Left ventricle myocardium superior (tissue), 1 donor: ENCODE measurements at regions not wholly inside any gene's neighbourhood (a gene's known extent, or its start where the extent isn't known, plus 50 kb on each side); places are given as distances from the start of the nearest gene placed in this dataset.
"Not testable (repeated sequence)": the region's sequence is repeated elsewhere in the genome, so short reads cannot be mapped to it uniquely, and the experiment has no call there.

Experiments
- ATAC-seq: fragments of 200-7000 bp; cut with Tn5 transposase; one replicate; pipeline ENCODE4 v1.9.1; 2020; ENCODE audit warnings: mild to moderate bottlenecking, moderate library complexity
- DNase-seq: peaks from one replicate; pipeline ENCODE4 v3.0.0-alpha.2; 2020
- intact Hi-C: fragments of 100-400 bp; cut with micrococcal nuclease; formaldehyde crosslinking; loops from one replicate; pipeline ENCODE4 v1.11.0; 2022
- donor health status: DM: no; HTN: yes; CAD: no; lungs with severe emphysema.

DNA sequence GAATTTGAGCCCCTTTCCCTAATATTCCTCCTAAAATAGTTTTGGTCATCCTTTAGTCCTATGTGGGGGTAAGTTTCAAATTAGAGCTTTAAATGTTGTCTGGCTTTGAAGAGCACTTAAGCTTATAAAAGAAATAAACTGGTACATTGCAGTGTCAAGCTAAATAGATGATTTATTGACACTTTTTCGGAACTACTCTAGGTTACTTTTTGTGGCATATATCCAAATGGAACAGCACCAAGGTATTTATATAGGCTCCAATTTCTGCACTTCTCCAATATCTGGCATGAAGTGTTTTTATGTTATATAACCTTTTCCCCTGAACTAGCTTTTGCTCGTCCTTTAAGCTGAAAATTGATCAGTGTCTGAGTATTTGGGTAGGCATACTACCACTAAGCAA, 402.5 kb downstream of the NFIB start:
- DNase-seq (no peak), ATAC-seq (no peak)
- intact Hi-C loops: no loop called here

DNA sequence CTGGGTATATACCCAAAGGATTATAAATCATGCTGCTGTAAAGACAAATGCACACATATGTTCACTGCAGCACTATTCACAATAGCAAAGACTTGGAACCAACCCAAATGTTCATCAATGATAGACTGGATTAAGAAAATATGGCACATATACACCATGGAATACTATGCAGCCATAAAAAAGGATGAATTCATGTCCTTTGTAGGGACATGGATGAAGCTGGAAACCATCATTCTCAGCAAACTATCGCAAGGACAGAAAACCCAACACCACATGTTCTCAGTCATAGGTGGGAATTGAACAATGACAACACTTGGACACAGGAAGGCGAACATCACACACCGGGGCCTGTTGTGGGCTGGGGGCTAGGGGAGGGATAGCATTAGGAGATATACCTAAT, 406.1 kb downstream of the NFIB start:
- ATAC-seq, DNase-seq, intact Hi-C loops: not testable (repeated sequence)

DNA sequence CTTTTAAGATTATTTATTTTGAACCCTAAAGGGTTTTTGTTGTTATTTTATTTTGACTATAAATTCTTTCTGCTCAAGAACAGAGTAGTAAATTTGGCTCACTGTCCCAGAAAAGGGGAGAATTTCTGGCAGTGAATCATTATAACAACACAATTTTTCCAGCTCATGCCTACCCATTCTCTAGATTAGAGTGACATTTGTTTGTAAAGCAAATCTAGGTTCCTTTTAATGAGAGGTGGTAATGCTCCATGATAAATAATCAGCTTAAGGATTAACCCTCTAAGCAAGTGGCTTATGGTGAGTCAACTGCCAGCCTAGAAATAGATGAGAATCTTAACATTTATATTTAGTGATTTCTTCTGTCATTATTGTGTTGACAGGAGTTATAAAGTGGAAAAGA, 409.2 kb downstream of the NFIB start:
- ATAC-seq: no peak
- intact Hi-C loops: no loop called here
- no peak for DNase-seq

DNA sequence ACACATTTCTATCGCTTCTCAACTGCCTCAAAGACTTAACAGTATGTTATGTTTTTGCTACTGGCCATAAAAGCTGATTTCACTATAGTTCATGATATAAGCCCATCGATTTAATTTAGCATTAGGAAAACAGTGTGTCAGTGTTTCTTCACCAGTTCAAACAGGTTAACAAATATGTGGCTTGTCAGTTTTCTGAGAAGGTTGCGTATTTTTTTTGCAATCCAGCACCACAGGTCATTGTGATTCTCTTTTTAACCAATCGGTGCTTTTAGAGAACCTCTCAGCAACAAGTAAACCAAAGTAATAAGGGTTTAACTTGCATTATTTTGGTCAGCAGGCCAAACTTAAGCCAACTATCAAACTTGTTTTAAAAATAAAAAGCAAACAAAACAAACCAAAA, 409.6 kb downstream of the NFIB start:
- ATAC-seq (no peak), DNase-seq (no peak)
- intact Hi-C loops: no loop called here

DNA sequence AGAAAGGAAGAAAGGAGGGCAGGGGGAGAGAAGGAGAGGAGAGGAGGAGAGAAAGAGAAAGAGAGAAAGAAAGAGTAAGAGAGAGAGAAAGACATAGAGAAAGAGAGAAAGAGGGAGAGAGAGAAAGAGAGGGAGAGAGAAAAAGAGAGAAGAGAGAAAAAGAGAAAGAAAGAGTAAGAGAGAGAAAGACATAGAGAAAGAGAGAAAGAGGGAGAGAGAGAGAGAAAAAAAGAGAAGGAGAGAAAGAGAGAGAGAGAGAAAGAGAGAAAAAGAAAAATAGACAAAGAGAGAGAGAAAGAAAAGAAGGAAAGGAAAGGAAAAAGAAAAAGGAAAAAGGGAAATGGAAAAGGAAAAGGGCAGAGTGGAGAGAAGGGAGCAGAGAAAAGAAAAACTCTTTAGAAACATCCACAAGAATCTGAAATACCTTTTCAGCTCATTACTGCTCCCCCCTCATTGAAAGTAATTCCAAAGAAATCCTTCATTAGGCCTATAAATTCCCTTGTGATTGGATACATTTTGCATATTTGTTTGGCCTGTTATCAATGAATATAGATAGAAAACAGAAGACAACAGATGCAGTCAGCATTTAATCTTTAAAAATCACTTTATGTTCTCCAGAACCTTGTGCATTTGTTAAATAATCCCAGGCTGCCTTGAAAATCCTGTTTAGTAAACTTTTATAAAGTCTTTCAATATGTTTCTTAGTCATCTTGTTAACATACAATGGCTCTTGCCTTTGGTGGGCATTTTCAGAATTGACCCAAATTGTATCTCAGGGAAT, 411.5 kb downstream of the NFIB start:
- no peak for ATAC-seq
- no peak for DNase-seq
- intact Hi-C loops: no loop called here

DNA sequence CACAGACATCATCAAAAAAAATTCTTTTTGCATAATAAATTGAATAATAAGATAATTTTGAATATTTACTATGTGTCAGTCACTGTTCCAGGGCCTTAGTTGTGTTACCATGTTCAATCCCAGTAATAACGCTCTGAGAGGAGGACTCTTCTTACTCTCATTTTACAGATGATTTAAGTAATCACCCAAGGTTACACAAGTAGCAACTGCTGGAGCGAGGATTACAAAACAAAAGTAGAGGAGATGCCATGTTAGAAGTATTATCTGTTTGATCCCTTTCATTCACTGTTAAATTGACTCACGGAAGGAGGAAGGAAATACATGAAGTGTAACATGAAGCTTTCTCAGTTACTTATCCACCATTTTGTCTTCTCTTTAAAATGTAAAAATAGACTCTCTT, 412.8 kb downstream of the NFIB start:
- no peak for DNase-seq
- intact Hi-C loops: no loop called here
- ATAC-seq: no peak

DNA sequence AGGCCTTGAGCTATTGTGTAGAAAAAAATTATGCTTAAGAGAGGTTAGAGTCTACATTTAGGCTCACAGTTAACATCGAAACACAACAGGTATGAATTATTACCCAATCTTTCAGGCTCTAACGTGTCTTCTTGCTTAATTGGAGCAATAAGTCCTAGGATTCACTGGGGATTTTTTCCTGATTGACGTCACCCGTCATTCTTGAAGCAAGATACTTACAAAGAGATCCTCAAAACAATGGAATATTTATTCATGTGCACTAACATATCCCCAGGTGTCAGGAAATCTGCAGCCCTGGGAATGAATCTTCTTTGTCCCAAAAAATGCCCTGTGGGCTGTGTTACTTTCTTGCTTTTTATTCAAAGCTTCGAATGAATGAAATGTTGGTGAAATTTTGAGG, 413.5 kb downstream of the NFIB start:
- no peak for ATAC-seq
- intact Hi-C loops: no loop called here
- no peak for DNase-seq

DNA sequence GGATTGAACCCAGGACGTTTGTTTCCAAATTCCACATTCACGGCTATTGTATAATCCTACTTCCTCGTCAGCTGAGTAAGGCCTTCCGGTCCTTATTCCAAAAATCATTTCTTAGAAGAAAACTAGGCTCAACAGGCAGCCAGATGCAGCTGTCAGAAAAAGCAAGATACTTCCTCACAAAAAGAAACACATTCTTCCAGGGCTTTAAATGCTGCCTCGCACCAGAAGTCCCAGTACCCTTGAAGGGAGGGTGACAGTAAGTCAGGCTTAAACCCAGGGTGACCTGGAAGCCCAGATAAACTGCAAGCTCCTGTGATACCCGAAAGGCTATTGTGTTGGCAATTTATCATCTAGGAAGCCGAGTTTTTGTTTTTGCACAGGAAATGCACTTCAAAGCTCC, 414.0 kb downstream of the NFIB start:
- DNase-seq: no peak

DNA sequence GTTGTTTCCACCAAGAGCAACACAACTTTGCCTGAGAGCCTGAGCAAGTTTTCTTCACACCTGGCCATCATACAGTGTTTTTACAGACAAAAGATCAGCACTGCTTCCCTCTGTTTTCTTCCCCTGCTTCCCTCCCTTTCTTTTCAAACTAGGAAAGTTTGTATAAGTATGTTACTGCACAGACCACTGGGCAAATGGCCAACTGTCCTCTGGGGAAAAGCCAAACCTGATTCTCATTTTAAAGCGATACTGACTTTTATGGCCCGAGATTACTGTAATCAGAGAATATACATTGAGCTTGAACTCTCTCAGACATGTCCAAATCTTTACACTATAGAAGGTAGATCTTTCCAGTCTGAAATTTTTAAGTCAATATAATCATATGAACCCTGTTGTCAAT, 415.0 kb downstream of the NFIB start:
- no peak for DNase-seq
- intact Hi-C loops: no loop called here
- no peak for ATAC-seq

More for the DNA sequence above, 414.0 kb downstream of the NFIB start:
- intact Hi-C loops: no loop called here
- peak; percentile 71 for ATAC-seq

DNA sequence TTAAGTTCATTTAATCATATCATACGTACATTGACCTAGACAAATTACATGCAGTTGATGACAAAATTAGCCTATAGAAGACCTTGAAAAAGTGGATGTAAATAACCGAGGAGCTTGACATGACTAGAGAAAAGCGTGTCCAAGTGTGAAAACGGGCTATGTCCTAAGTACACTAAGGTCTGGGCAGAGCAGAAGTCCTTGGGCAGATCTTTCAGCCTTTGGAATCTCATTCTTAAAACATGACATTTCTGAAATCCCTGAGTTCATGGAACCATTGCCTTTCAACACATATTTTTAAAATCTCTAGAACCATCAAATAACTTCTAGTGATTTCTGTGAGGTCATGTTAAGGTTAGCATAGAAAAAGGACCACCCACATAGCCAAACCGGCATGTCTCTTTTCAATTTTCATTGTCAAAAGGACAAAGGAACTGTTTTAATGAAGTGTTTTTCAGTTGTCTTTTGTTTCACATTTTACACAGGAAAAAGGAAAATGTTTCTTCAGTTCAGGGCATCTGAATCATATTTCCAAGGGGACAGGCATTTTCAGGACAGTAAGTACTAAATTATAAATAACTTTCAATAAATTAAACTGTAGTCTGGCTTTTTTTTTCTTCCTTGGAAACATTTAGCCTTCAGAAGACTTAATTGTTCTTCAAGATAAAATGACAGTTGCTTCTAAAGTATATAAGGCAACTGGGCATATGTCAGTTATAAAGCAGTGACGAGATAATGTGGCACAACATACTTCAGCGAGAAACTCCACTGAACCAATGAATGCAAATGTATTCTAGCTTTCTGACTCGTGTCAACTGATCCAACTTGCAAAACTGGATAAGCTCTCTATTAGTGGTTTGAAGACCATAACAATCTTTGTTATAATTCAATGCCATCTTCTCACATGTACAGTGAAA, 416.8 kb downstream of the NFIB start:
- intact Hi-C loops: no loop called here
- ATAC-seq (peak; percentile 41), DNase-seq (no peak)

DNA sequence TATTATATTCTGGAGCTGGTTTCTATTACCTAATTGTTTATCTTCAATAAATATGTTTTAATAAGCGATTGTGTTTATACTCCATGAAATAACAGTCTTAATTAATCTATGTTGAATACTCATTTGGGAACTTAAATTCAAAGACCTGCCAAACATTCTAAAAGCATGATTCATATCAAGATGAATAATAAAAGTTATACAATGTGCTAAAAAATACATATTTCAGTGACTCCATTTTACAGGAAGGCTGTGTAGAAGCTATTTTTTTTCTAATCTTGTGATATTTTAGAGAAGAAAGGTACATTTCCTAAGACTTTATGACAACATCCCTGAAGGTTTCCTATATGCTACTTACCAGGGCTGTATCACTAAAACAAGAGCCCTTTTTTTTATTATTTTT, 417.9 kb downstream of the NFIB start:
- intact Hi-C loops: no loop called here
- no peak for ATAC-seq
- DNase-seq: no peak

DNA sequence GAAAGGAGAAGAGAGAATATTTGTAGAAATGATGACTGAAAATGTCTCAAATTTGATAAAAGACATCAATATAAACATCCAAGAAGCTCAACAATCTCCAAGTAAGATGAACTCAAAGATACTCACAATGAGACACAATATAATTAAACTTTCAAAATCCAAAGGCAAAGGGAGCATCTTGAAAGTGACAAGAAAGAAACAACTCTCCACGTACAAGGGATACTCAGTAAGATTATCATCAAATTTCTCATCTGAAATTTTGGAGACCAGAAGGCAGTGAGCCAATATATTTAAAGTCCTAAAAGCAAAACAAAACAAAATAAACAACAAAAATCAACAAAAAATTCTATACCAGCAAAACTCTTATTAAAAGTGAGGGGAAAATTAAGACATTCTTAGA, 428.7 kb downstream of the NFIB start:
- DNase-seq: no peak
- no peak for ATAC-seq
- intact Hi-C loops: no loop called here

DNA sequence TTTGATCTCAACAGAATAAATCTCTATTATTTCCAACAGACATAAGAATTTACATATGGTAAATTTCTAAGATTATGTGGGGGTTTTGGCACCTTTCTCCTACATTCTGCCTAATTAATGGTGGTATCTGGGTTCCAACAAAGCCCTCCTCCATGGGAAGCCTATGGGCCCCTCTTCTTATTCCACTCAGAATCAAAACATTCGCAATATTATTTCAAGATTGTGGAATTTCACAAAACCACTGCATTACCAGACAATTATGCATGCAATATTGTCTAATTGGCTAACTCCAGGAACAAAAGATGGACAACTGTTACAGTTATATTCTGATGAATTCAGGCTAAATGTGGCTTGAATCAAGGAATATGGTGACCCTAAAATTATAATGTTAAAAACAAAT, 434.0 kb downstream of the NFIB start:
- no peak for DNase-seq
- intact Hi-C loops: no loop called here
- ATAC-seq: no peak

DNA sequence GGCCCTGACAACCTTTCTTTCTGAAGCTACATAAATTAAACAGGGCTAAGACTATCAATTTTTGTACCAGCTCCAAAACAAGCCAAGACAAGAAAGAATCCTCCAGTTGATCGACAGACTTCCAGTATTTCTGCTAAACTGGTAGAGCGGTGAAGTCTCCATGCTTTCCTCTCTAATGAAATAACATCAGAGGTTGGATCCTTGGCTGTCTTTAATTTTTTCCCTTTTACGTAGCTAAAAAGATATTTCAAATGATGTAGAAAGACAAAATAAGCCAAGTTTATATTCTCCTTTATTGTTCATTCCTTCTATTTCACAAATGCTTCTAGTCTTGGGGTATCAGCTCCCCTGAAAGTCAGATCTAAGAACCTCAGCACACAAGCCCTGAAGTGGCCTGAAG, 434.9 kb downstream of the NFIB start:
- no peak for ATAC-seq
- DNase-seq: no peak
- intact Hi-C loops: no loop called here

DNA sequence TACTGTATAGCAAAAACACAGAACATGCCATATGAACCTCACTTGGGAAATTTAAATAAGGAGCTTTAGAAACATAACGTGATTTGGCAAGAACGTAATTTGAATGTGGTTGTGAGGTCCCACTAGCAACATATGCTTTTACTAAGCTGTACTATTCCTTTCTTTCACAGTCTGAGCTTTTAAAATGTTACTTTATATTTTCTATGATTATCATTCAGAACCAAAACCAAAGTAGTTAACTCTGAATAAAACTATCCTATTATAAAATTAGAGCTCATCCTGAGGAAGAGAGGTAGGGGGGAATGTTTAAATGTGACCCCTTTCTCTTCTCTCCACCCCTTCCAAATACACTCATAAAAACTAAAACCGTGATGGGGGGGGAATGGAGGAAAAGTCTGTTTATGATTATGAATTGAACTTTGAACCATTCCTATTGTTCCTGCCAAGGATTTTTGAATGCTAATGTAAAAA, 435.7 kb downstream of the NFIB start:
- no peak for ATAC-seq
- no peak for DNase-seq
- intact Hi-C loops: no loop called here

DNA sequence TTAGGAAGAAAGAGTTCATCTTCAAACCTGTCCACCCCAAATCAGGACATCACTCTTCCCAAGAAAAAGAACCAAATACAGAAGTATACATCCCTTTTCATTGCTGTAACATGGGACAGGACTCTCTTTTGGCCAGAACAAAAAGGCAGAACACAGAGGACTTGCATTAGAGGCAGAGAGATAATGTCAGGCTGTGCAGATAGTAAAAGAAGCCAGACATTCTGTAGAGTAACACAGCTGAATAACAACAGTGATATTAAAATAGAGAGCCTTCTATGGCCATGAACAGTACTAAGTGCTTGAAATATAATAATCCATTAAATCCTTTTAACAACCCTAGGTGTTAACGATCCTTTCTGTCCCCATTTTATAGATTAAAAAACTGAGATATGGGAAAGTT, 437.2 kb downstream of the NFIB start:
- intact Hi-C loops: no loop called here
- DNase-seq: no peak
- ATAC-seq: peak; percentile 70

DNA sequence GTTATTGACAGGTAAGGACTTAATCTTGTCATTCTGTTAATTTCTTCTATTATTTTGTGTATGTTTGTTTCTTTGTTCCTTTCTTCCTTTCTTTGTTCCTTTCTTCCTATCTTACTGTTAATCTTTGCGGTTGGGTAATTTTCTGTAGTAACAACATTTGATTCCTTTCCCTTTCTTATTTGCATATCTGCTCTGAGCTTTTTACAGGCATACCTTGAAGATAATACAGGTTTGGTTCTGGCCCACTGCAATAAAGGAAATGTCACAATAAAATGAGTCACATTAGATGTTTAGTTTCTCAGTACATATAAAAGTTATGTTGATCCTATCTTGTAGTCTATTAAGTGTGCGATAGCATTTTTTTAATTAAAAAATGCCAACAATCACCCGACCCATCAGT, 440.7 kb downstream of the NFIB start:
- intact Hi-C loops: no loop called here
- DNase-seq (no peak), ATAC-seq (no peak)

DNA sequence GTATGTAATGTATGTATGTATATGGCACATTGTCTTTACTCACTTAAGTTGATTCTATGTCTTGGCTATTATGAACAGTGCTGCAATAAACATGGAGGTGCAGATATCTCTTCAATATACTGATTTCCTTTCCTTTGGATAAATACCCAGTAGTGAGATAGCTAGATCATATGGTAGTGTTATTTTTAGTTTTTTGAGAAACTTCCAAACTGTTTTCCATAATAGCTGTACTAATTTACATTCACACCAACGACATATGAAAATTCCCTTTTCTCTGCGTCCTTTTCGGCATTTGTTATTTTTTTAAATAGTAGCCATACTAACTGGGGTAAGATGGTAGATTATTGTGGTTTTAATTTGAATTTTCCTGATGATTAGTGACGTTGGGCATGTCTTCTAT, 445.6 kb downstream of the NFIB start:
- no peak for ATAC-seq
- intact Hi-C loops: no loop called here
- DNase-seq: no peak

DNA sequence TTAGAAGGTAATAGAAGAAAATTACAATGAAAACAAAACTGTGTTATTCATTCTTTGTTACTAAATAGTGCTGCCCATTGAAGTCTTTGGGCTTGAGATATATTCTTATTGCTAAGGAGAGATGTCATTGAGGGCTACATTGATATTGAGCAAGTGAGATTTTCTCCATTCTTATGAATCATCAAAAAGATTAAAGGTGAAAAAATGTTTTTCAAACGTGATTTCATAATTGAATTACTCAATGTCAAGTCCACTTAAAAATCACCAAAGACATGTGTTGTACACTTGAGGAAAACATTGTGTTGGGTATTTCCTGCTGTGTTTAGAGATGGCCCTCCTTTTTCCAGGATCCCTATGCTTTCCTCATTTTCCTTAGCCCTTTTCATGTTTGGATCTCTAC, 448.1 kb downstream of the NFIB start:
- intact Hi-C loops: no loop called here
- no peak for ATAC-seq
- no peak for DNase-seq

DNA sequence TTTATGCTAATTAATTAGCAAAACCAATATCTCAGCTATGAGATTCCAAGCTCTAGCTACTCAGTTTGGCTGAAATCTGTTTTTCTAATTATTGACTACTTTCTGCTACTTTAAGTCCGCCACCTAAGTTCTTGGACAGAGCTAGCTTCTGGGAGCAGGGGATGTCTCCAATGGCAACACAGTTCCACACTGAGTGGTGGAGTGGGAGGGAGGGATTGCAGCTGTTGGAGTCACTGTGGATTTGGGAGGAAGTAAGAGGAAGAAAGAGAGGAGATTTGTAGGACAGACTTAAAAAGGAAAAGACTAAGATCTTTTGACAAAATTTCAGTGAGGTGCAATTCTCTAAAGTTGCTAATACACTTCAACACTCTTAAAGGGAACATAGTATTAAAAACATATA, 450.8 kb downstream of the NFIB start:
- intact Hi-C loops: no loop called here
- peak; percentile 95 for ATAC-seq

DNA sequence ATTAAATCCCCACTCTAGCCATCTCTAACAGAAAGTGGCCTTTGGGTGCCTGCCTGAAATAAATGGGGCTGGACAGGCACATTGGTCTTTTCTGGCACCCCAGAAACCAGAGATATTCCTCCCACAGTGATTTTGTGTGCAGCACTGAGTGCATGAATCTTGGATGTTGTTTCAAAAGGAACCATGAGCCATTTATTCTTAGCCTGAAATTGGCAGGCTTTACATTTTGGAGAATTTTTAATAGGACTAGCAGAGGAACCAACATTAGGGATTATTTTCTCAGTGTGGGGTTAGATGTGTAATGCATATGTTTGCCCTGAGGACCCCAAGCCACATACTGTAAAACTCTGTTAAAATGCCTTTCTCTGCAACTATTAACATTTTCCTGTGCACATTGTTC, 451.3 kb downstream of the NFIB start:
- no peak for DNase-seq
- ATAC-seq: peak; percentile 39
- intact Hi-C loops: no loop called here

More for the DNA sequence above, 450.8 kb downstream of the NFIB start:
- peak; percentile 60 for DNase-seq
